ENCODE measurements at regions not wholly inside any gene's neighbourhood (a gene's known extent, or its start where the extent isn't known, plus 50 kb on each side); places are given as distances from the start of the nearest gene placed in this dataset.

DNA sequence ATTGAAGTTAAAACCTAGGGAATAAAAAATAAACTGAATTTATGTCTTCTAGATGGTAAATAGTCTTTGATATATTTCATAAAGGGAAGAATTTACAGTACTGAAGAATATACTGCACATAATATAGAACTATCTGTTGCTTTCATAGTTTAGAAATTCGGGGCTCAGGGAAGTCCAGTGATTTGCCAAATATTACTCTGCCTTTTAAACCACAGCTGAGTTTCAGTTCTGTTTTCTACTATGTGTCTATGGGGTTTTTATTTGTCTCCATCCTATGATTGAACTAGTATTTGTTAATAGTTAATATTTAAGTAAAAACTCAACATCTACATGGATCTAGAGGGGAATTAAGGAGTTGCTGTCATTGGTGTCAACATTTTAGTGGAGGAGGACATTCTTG, 715.0 kb upstream of the CDH8 start:
- no peak for TF ChIP-seq RAD21 (IDR thresholded peaks at IDR 0.05; ENCODE audit: low read depth)
- TF ChIP-seq, protein P1, sequence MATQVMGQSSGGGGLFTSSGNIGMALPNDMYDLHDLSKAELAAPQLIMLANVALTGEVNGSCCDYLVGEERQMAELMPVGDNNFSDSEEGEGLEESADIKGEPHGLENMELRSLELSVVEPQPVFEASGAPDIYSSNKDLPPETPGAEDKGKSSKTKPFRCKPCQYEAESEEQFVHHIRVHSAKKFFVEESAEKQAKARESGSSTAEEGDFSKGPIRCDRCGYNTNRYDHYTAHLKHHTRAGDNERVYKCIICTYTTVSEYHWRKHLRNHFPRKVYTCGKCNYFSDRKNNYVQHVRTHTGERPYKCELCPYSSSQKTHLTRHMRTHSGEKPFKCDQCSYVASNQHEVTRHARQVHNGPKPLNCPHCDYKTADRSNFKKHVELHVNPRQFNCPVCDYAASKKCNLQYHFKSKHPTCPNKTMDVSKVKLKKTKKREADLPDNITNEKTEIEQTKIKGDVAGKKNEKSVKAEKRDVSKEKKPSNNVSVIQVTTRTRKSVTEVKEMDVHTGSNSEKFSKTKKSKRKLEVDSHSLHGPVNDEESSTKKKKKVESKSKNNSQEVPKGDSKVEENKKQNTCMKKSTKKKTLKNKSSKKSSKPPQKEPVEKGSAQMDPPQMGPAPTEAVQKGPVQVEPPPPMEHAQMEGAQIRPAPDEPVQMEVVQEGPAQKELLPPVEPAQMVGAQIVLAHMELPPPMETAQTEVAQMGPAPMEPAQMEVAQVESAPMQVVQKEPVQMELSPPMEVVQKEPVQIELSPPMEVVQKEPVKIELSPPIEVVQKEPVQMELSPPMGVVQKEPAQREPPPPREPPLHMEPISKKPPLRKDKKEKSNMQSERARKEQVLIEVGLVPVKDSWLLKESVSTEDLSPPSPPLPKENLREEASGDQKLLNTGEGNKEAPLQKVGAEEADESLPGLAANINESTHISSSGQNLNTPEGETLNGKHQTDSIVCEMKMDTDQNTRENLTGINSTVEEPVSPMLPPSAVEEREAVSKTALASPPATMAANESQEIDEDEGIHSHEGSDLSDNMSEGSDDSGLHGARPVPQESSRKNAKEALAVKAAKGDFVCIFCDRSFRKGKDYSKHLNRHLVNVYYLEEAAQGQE (IDR thresholded peaks at IDR 0.05; ENCODE audit: low read depth), result no peak
- TF ChIP-seq EGR1 (IDR thresholded peaks at IDR 0.05), result no peak
- TF ChIP-seq USF1 (IDR thresholded peaks at IDR 0.05), result no peak
- no peak for TF ChIP-seq EP300 (IDR thresholded peaks at IDR 0.05; ENCODE audit: borderline replicate concordance)
- TF ChIP-seq YY1 (IDR thresholded peaks at IDR 0.05; ENCODE audit: low read depth), result no peak
- TF ChIP-seq, protein P2, sequence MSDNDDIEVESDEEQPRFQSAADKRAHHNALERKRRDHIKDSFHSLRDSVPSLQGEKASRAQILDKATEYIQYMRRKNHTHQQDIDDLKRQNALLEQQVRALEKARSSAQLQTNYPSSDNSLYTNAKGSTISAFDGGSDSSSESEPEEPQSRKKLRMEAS (IDR thresholded peaks at IDR 0.05), result no peak

DNA sequence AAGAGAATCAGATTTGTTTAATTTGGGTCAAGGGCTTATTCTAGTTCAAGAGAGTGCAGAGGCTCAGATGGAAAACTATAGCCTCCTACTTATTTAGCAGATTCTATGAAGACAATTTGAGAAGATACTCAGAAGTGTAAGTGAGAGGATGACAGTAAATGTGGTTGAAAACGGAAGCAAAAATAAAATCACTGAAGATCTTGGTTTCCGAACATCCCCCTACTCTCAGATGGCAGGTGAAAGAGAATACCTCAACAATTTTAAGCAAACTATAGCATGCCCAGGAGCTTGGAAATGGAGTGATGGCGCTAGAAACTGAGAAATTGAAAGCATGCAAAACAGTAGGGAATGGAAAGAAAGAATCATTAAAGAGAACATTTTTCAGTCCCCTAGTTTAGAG, 705.5 kb upstream of the CDH8 start:
- TF ChIP-seq TEAD4 (IDR thresholded peaks at IDR 0.05) (no peak), CEBPB (IDR thresholded peaks at IDR 0.05) (no peak), ZBTB7A (IDR thresholded peaks at IDR 0.05; ENCODE audit: low read depth) (no peak), FOXM1 (IDR thresholded peaks at IDR 0.05; ENCODE audit: borderline replicate concordance, low read depth) (no peak), CREB1 (IDR thresholded peaks at IDR 0.05; ENCODE audit: low read depth) (no peak), EGR1 (IDR thresholded peaks at IDR 0.05) (no peak), TAF1 (IDR thresholded peaks at IDR 0.05; ENCODE audit: low read depth) (no peak), EP300 (IDR thresholded peaks at IDR 0.05; ENCODE audit: borderline replicate concordance) (no peak), YY1 (IDR thresholded peaks at IDR 0.05; ENCODE audit: low read depth) (no peak), NFIC (IDR thresholded peaks at IDR 0.05) (no peak), TCF12 (IDR thresholded peaks at IDR 0.05; ENCODE audit: low read depth) (no peak), USF1 (IDR thresholded peaks at IDR 0.05) (no peak), RAD21 (IDR thresholded peaks at IDR 0.05; ENCODE audit: low read depth) (no peak)
- TF ChIP-seq, protein P1 (IDR thresholded peaks at IDR 0.05; ENCODE audit: low read depth), result no peak
- TF ChIP-seq, protein P2 (IDR thresholded peaks at IDR 0.05), result no peak

DNA sequence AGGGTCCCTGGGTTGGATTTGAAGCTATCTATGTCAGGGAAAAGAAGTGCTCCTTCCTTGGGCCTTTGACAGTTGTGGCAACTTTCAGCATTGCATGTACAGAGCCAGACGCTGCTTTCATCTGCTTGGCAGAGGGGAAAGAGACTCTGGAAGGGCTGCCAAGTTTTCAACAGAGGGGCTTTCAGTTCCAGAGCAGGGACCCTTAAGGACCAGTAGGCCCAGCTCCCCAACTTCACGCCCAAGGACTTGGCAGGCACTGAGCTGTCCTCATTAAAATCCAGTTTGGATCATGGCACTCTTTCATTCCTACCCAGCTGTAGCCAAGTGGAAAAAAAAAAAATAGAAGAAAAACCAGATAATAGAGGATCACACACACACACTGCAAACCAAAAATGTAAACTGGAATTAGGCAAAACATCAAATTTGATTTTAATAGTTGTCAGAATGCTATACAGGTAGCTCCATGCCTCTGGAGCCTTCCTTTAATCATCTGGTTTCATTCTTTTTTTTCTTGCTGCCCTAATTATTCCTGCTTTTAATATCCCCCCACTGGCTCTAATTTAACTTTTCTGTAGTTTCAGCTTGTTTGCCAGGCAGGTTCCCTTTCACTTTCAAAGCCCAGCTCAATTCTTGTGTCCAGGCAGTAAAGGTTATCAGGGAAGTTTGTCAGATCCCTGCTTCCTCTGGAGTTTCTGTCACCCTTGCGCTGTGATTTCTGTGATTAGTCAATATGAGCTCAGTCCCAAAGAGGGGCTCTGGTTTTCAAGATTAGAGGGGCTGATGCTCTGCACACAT, 702.6 kb upstream of the CDH8 start:
- TF ChIP-seq TEAD4 (IDR thresholded peaks at IDR 0.05), result no peak
- no peak for TF ChIP-seq EGR1 (IDR thresholded peaks at IDR 0.05)

DNA sequence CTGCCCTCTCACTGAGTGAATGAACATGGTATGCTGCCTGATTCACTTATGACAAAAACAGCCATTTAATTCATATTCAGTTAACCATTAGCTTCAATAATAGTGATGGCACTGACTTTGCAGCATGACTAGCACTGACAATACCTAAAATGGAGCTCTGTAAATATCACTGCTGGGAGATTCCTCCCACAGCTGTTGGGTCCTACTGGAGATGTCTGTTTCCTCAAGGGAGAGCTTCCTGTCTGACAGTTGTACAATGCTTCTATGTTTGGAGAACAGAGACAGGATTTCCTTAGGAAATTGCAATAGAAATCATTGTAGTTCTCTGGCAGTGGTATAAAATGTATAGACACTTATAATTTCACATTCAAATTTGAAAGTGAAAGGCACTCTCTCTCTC, 695.9 kb upstream of the CDH8 start:
- TF ChIP-seq USF1 (IDR thresholded peaks at IDR 0.05), result no peak

GRCh38 chr16:62720651-62721050, 684.4 kb upstream of the CDH8 start:
- TF ChIP-seq ZBTB7A (IDR thresholded peaks at IDR 0.05; ENCODE audit: low read depth), result no peak
- TF ChIP-seq TEAD4 (IDR thresholded peaks at IDR 0.05), result no peak
- TF ChIP-seq TCF12 (IDR thresholded peaks at IDR 0.05; ENCODE audit: low read depth), result no peak
- no peak for TF ChIP-seq FOXM1 (IDR thresholded peaks at IDR 0.05; ENCODE audit: borderline replicate concordance, low read depth)
- TF ChIP-seq RAD21 (IDR thresholded peaks at IDR 0.05; ENCODE audit: low read depth), result no peak
- TF ChIP-seq, protein P2 (IDR thresholded peaks at IDR 0.05), result no peak
- no peak for TF ChIP-seq CREB1 (IDR thresholded peaks at IDR 0.05; ENCODE audit: low read depth)
- TF ChIP-seq EP300 (IDR thresholded peaks at IDR 0.05; ENCODE audit: borderline replicate concordance), result no peak
- no peak for TF ChIP-seq NFIC (IDR thresholded peaks at IDR 0.05)
- TF ChIP-seq, protein P1 (IDR thresholded peaks at IDR 0.05; ENCODE audit: low read depth), result no peak
- no peak for TF ChIP-seq TAF1 (IDR thresholded peaks at IDR 0.05; ENCODE audit: low read depth)
- TF ChIP-seq USF1 (IDR thresholded peaks at IDR 0.05), result no peak
- no peak for TF ChIP-seq EGR1 (IDR thresholded peaks at IDR 0.05)
- no peak for TF ChIP-seq YY1 (IDR thresholded peaks at IDR 0.05; ENCODE audit: low read depth)
- TF ChIP-seq CEBPB (IDR thresholded peaks at IDR 0.05), result no peak
